Common myeloid progenitor, CD34-positive (primary cell): ENCODE measurements at regions not wholly inside any gene's neighbourhood (a gene's known extent, or its start where the extent isn't known, plus 50 kb on each side); places are given as distances from the start of the nearest gene placed in this dataset.
"Not testable (repeated sequence)": the region's sequence is repeated elsewhere in the genome, so short reads cannot be mapped to it uniquely, and the experiment has no call there.

Experiments
- CTCF ChIA-PET: fragments of 350-600 bp; sonication (Branson Sonifier 250); formaldehyde crosslinking; loops from one replicate; lab custom pipeline; 2021; ENCODE audit warnings: antibody characterized with exemption; lab: Charles Lee
- POLR2A ChIA-PET: fragments of 350-600 bp; sonication (Branson Sonifier 250); formaldehyde crosslinking; loops from one replicate; lab custom pipeline; 2021; ENCODE audit warnings: antibody characterized with exemption; lab: Charles Lee
- DNase-seq, 3 donors: peaks; one replicate each; pipeline versions ENCODE4 v3.0.0 to v3.0.0-alpha.2; 2013
- H3K27ac ChIP-seq, 2 experiments: 1 replicate in 1 of 2; 2 replicates in 1 of 2; pipeline ENCODE4 v1.7.0; 2013; ENCODE audit warnings: inconsistent platforms in 2 of 2, low read length in 2 of 2, mild to moderate bottlenecking in 2 of 2, low read depth in 1 of 2, moderate library complexity in 1 of 2; ENCODE audit not compliant: severe bottlenecking in 2 of 2, insufficient read depth in 1 of 2, poor library complexity in 1 of 2
- H3K27me3 ChIP-seq, 5 experiments: replicated peaks in 2 of 5; 1 replicate in 3 of 5; 2 replicates in 2 of 5; pipeline versions ENCODE4 v1.6.1 to v1.7.0; 2013; ENCODE audit warnings: low read length in 4 of 5, mild to moderate bottlenecking in 2 of 5, moderate library complexity in 2 of 5, inconsistent platforms in 1 of 5; ENCODE audit not compliant: insufficient read depth in 5 of 5, control insufficient read depth in 4 of 5
- H3K36me3 ChIP-seq, 4 experiments: 1 replicate in 2 of 4; 2 replicates in 2 of 4; pipeline versions ENCODE4 v1.6.1 to v1.7.0; 2013; ENCODE audit warnings: low read length in 3 of 4, control low read depth in 1 of 4, mild to moderate bottlenecking in 1 of 4; ENCODE audit not compliant: control insufficient read depth in 4 of 4, insufficient read depth in 4 of 4
- H3K4me1 ChIP-seq, 4 experiments: 1 replicate in 3 of 4; 2 replicates in 1 of 4; pipeline versions ENCODE4 v1.6.1 to v1.7.1; 2013; ENCODE audit warnings: low read length in 3 of 4, mild to moderate bottlenecking in 3 of 4, control low read depth in 1 of 4, inconsistent platforms in 1 of 4, moderate library complexity in 1 of 4; ENCODE audit not compliant: control insufficient read depth in 4 of 4, insufficient read depth in 4 of 4; ENCODE audit errors: control extremely low read depth in 1 of 4
- H3K4me3 ChIP-seq, 7 experiments: 1 replicate in 4 of 7; 2 replicates in 3 of 7; pipeline versions ENCODE4 v1.5.1 to v1.7.0; 2013; ENCODE audit warnings: mild to moderate bottlenecking in 7 of 7, low read length in 6 of 7, moderate library complexity in 6 of 7, inconsistent platforms in 2 of 7, low read depth in 2 of 7, control low read depth in 1 of 7; ENCODE audit not compliant: insufficient read depth in 4 of 7, control insufficient read depth in 1 of 7; ENCODE audit errors: extremely low read depth in 1 of 7
- H3K9me3 ChIP-seq, 5 experiments: 1 replicate in 4 of 5; 2 replicates in 1 of 5; pipeline versions ENCODE4 v1.6.1 to v1.7.1; 2013; ENCODE audit warnings: low read length in 4 of 5, mild to moderate bottlenecking in 2 of 5, inconsistent platforms in 1 of 5, low read depth in 1 of 5, moderate library complexity in 1 of 5; ENCODE audit not compliant: control insufficient read depth in 4 of 5, insufficient read depth in 2 of 5; ENCODE audit errors: control extremely low read depth in 1 of 5
- WGBS: methylation state at CpG from one replicate; pipeline ENCODE4 v1.1.5; 2013; ENCODE audit not compliant: insufficient coverage; 5-methylcytosine and 5-hydroxymethylcytosine counted together

DNA sequence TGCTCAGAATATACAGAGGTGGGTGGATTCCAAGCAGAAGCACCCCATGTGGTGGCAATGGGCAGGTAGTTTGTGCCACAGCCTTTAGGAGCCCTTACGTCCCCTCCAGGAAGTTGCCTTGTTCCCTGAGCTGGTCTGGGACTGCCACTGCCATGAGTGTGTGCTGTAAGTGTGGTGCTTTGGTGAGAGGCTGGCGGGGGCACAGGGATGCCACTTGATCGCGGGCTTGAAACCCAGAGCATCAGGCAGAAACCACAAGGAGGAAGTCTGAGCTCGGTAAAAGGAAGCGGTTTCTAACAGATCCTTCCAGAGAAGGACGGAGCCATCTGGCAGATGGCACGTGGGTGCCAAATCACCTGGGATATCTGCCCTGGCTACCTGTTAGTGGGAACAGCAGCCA lies 221.3 kb downstream of the ZNF479 start:
- H3K36me3 ChIP-seq, CTCF ChIA-PET, H3K27ac ChIP-seq, POLR2A ChIA-PET, H3K4me3 ChIP-seq, H3K27me3 ChIP-seq, H3K9me3 ChIP-seq, H3K4me1 ChIP-seq: not testable (repeated sequence)
- no CpG with 5 or more reads among the region's 8 CpGs for WGBS
- peak in 1 of 3 donors; percentile 6 for DNase-seq

DNA sequence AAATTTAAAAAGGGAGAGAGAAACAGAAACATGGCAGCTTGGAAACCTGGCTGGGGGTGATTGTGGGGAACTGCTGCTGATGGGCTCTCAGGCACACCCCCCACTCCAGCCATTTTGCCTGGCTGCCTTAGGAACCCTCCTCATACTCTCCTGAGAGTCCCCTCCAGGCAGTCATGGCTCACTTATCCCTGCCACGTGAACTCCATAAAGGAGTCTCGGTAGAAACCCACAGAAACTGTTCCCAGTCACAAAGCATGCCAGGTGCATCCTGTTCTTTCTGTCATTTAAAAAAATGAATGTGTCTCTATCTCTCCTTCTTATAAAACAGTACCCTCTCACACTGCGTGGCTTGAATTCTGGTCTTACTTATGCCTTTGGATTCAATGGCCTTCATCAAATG lies 242.8 kb downstream of the ZNF479 start:
- H3K9me3 ChIP-seq, H3K27me3 ChIP-seq, CTCF ChIA-PET, H3K27ac ChIP-seq, H3K4me1 ChIP-seq, POLR2A ChIA-PET, DNase-seq, H3K36me3 ChIP-seq, H3K4me3 ChIP-seq: not testable (repeated sequence)
- WGBS: no CpG with 5 or more reads among the region's 3 CpGs

DNA sequence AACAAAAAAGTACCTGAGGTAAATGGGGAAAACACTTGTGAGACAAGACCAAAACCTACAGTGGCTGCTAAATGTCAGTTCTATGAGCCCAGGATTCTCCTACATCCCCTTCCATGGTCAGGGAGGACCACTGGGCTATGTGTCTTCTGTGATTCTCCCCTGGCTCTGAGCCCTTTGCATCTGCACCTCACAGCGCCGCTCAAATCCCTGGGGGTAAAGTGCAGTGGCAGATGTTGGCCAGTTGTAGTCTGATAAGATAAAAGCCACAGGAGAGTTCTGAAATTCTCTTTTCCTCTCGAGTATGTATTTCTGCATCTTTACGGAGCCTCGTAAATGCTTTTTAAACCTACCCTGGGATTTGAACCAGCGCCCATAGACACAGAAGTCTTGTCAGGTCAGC lies 247.1 kb downstream of the ZNF479 start:
- WGBS: no CpG with 5 or more reads among the region's 6 CpGs
- CTCF ChIA-PET: not testable (repeated sequence)

DNA sequence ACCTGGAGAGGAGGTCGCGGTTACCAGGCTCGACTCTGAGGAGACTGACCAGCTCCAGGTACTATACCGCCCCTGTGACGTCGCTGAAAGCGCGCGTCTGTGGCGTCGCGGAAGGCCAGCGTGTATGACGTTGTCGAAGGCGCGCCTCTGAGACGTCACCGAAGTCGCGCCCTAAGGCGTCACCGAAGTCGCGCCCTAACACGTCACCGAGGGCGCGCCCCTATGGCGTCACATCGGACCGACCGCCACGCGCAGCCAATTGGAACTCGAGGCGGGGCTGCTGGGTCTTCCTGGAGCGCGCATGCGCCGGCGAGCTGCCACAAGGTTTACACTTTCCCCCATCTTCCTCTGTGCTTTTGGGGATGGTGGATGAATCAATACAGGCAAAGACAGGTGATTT lies 249.9 kb downstream of the ZNF479 start:
- H3K27ac ChIP-seq, H3K27me3 ChIP-seq, POLR2A ChIA-PET, H3K4me1 ChIP-seq, H3K4me3 ChIP-seq, CTCF ChIA-PET, H3K36me3 ChIP-seq, H3K9me3 ChIP-seq, DNase-seq: not testable (repeated sequence)
- 64% methylated on average over 26 of the region's 42 CpGs for WGBS

More for the DNA sequence above, 247.1 kb downstream of the ZNF479 start:
- H3K36me3 ChIP-seq, POLR2A ChIA-PET, H3K4me3 ChIP-seq, H3K27me3 ChIP-seq, DNase-seq, H3K9me3 ChIP-seq, H3K27ac ChIP-seq, H3K4me1 ChIP-seq: not testable (repeated sequence)
